HFF-Myc (cell line): ENCODE measurements at regions not wholly inside any gene's neighbourhood (a gene's known extent, or its start where the extent isn't known, plus 50 kb on each side); places are given as distances from the start of the nearest gene placed in this dataset.

Experiments used
- DNase-seq: peaks from one replicate; pipeline ENCODE4 v3.0.0-alpha.2; 2011; ENCODE audit warnings: low read depth; ENCODE audit errors: extremely low read depth
- H3K4me3 ChIP-seq: replicated peaks from 2 replicates; pipeline ENCODE4 v1.5.1; 2011; ENCODE audit warnings: low read depth, mild to moderate bottlenecking, control low read depth, low read length
- TF ChIP-seq, protein P1 (sequence below): IDR thresholded peaks from 2 replicates; pipeline ENCODE4 v1.5.1; 2012; ENCODE audit warnings: mild to moderate bottlenecking, low read depth, low read length, control low read depth; ENCODE audit errors: missing control alignments

DNA sequence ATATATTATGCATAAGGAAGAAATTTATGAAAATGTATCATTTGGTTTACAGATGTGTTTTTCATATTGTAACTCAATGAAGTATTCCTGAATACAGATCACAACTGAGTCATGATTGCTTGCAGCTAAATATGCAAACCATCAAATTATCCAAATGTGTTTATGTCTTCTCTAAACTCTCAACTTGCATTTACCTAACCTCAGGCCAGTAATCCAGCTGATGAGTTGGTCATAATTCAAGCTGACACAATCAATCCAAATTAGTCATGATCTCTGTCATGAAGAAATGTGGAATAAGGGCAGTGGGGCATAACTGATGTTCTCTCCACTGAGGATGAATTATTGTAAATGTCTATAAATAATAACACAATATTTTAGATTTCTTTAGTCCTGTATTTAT lies 104.8 kb upstream of the CNTN1 start:
- TF ChIP-seq, protein P1, sequence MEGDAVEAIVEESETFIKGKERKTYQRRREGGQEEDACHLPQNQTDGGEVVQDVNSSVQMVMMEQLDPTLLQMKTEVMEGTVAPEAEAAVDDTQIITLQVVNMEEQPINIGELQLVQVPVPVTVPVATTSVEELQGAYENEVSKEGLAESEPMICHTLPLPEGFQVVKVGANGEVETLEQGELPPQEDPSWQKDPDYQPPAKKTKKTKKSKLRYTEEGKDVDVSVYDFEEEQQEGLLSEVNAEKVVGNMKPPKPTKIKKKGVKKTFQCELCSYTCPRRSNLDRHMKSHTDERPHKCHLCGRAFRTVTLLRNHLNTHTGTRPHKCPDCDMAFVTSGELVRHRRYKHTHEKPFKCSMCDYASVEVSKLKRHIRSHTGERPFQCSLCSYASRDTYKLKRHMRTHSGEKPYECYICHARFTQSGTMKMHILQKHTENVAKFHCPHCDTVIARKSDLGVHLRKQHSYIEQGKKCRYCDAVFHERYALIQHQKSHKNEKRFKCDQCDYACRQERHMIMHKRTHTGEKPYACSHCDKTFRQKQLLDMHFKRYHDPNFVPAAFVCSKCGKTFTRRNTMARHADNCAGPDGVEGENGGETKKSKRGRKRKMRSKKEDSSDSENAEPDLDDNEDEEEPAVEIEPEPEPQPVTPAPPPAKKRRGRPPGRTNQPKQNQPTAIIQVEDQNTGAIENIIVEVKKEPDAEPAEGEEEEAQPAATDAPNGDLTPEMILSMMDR = no peak
- DNase-seq = no peak
- no peak overlapping the region for H3K4me3 ChIP-seq

DNA sequence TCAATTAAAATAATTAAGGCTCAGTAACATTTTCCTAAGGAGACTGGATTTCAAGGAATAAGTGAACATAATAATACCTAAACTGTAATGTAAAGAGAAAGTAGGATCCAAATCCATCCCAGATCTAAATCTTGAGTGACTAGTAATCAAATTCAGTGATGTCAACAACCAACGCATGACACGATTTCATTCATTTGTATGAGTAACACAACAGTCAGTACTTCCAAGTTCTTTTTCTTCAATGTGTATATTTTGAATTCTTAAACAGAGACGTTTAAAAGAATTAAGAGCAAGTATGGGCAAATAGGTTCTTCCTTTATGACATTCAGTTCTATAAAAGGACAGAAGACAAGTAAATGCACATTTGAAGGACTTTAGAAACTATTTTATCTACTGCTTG lies 104.3 kb upstream of the CNTN1 start:
- DNase-seq = no peak
- TF ChIP-seq, protein P1 = no peak
- H3K4me3 ChIP-seq = no peak overlapping the region

DNA sequence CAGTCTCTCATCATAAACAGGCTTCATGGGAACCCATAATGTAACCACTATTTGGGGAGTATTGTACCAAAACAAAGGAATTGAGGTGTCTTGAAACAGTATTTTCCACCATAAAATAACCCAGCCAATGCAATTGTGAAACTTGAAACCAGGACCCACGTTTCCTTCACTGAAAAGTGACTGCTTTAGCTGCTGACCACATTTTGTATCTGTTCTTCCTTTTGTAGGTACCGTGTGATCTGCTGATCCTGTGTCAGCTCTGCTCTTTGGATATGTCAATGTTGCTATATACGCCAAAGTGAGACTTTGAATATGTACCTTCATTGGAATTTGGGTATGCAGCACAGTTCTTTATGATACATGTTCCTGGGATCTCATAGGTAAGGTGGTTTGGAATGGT lies 95.1 kb upstream of the CNTN1 start:
- TF ChIP-seq, protein P1 = no peak
- DNase-seq = no peak
- no peak overlapping the region for H3K4me3 ChIP-seq

DNA sequence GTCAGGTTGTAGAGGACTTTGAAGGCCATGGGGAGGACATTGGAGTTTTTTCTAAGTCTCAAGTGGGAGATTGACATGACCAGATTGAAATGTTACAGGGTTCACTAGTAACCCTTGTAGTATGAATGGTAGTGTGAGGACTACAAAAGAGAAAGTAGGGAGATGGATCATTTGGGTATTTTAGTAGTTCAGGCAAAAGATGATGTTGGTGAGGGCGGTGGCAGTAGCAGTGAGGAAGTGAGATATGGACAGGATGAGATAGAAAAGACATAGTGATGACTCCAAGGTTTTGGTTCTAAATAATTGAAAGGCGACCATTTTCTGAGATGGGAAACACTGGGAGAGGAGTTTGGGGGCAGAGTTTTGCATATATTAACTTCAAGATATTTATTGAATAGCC lies 94.2 kb upstream of the CNTN1 start:
- TF ChIP-seq, protein P1 = no peak

DNA sequence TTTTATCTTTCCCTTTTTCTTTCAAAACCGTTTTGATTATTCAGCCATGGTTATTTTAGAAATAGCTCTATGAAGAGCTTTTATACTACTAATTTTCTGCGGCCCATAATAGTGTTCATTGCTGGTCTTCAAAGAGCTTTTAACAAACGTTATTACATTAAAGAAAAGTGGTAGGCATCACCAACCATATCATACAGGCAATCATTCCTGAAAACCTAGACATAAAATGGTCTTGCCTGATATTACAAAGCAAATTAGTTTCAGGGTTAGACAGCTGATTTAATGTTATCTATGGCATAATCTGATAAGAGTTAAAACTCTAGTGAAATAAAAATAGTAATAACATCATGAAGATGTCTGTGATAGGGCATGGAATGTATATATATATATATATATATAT lies 89.7 kb upstream of the CNTN1 start:
- TF ChIP-seq, protein P1 = no peak
- H3K4me3 ChIP-seq = no peak overlapping the region
- no peak for DNase-seq

More for the DNA sequence above, 94.2 kb upstream of the CNTN1 start:
- no peak for DNase-seq
- no peak overlapping the region for H3K4me3 ChIP-seq

DNA sequence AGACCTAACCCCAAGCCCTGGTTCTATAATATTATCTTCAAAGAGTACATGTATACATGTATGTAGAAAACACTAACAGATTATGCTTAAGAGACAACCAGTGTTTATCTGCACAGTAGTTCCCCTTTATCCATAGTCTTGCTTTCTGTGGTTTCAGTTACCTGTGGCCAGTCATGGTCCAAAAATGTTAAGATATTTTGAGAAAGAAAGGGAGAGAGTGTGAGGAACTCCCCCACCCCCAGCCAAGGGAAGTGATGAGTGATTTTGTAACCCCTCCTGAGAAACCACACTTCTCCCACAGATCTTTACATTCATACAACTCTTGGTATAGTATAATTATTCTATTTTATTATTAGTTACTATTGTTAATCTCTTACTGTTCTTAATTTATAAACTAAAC lies 77.3 kb upstream of the CNTN1 start:
- no peak for DNase-seq
- TF ChIP-seq, protein P1 = no peak
- H3K4me3 ChIP-seq = no peak overlapping the region

DNA sequence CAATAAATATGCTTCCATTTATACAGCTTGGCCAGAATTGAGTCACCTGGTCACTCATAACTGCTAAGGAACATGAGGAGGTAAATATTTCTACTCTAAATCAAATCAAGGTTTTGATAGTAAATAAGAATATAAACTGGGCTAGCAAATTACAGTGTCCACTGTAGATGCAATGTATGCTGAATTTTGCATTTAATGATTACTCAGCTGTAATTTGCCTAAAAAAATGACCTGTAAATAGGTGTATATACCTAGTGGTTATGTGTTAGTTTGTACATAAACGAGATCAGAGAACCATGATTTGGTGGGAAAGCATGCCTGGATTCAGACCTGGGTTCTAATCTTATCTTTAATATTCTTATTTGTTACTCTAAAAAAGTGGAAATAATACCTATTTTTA lies 76.6 kb upstream of the CNTN1 start:
- no peak overlapping the region for H3K4me3 ChIP-seq
- TF ChIP-seq, protein P1 = no peak
- DNase-seq = no peak
